AG09319 (cell line): ENCODE measurements at regions not wholly inside any gene's neighbourhood (a gene's known extent, or its start where the extent isn't known, plus 50 kb on each side); places are given as distances from the start of the nearest gene placed in this dataset.

Experiments used
- DNase-seq: peaks from one replicate; pipeline ENCODE4 v3.0.0-alpha.2; 2010; ENCODE audit warnings: low read depth; ENCODE audit errors: extremely low read depth
- CTCF ChIP-seq: IDR thresholded peaks from 2 replicates; pipeline ENCODE4 v1.5.1; 2011; ENCODE audit warnings: low read depth, mild to moderate bottlenecking, inconsistent platforms, low read length, moderate library complexity

- no peak for TF ChIP-seq CTCF
- DNase-seq, result no peak
Observed at GRCh38 chr2:63676135-63676534, 87.4 kb downstream of the MDH1 start.

- no peak for TF ChIP-seq CTCF
- no peak for DNase-seq
Observed at GRCh38 chr2:63678085-63678484, 89.3 kb downstream of the MDH1 start.

GRCh38 chr2:63678551-63678950 is 89.8 kb downstream of the MDH1 start:
- no peak for DNase-seq
- TF ChIP-seq CTCF, result no peak

GRCh38 chr2:63679252-63679855 is 90.6 kb downstream of the MDH1 start:
- no peak for DNase-seq
- TF ChIP-seq CTCF, result no peak

- DNase-seq, result no peak
- no peak for TF ChIP-seq CTCF
Observed at GRCh38 chr2:63680455-63680854, 91.7 kb downstream of the MDH1 start.

GRCh38 chr2:63681896-63682295 is 93.1 kb downstream of the MDH1 start:
- no peak for DNase-seq
- TF ChIP-seq CTCF, result no peak

- peak; percentile 49 for DNase-seq
Observed at GRCh38 chr2:63692002-63692606, 103.3 kb downstream of the MDH1 start.

More at GRCh38 chr2:63692002-63692606, 103.3 kb downstream of the MDH1 start:
- peak; percentile 42 for TF ChIP-seq CTCF
